ENCODE measurements at regions not wholly inside any gene's neighbourhood (a gene's known extent, or its start where the extent isn't known, plus 50 kb on each side); places are given as distances from the start of the nearest gene placed in this dataset.

DNA sequence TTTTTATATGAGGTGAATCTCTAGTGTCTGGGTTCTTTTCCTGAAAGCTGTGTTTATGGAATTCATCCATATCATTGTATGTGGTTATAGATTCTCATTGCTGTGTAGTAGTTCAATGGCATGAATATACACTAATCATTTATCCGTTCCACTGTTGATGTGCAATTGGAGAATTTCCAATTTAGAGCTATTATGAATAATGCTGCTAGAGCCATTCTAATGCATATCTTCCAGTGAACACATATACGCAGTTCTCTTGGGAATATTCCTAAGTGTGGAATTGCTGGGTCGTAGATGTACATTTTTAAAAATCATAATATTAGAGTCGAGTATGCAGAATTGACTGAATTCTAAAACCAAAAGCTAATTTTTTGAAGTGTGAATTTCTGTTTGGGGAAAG lies 327.5 kb upstream of the JAG1 start:
- no peak for TF ChIP-seq POLR2A (IDR thresholded peaks at IDR 0.05)
- no peak for TF ChIP-seq CTCF (IDR thresholded peaks at IDR 0.05)

Data from sigmoid colon (tissue), 3 donors.